Cardiac fibroblast (primary cell): ENCODE measurements at regions not wholly inside any gene's neighbourhood (a gene's known extent, or its start where the extent isn't known, plus 50 kb on each side); places are given as distances from the start of the nearest gene placed in this dataset.
A peak's percentile ranks its signal among the peaks of the same experiment; 100 is the strongest.

Experiments
- DNase-seq, 2 donors: peaks; one replicate each; pipeline versions ENCODE4 v3.0.0 to v3.0.0-alpha.2; 2010; ENCODE audit warnings: low read depth in 2 of 2
- H3K4me3 ChIP-seq, 2 donors: replicated peaks in 1 of 2; 1 replicate in 1 of 2; 2 replicates in 1 of 2; pipeline ENCODE4 v1.5.1; 2011; ENCODE audit warnings: low read depth in 2 of 2, low read length in 2 of 2, mild to moderate bottlenecking in 2 of 2, moderate library complexity in 1 of 2
- TF ChIP-seq, protein P1 (sequence below): IDR thresholded peaks from one replicate; pipeline ENCODE4 v1.5.1; 2011; ENCODE audit warnings: low read depth, mild to moderate bottlenecking, low read length, inconsistent platforms

DNA sequence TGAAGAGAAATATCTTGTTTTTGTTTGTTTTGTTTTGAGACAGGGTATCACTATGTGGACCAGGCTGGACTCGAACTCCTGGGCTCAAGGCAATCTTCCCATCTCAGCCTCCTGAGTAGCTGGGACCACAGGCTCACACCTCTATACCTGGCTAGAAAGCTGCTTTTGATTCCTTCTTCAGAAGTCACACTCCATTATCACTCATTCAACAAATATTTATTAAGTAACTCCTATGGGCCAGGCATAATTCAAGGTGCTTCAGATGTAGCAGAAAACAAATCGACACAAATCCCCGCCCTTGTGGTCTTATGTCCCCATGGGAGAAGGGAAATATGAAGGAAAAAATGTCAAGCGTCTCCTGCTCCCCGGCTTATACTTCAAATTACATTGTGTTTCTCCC is 72.6 kb upstream of the DHX15 start:
- no peak for DNase-seq
- no peak overlapping the region for H3K4me3 ChIP-seq
- TF ChIP-seq, protein P1, sequence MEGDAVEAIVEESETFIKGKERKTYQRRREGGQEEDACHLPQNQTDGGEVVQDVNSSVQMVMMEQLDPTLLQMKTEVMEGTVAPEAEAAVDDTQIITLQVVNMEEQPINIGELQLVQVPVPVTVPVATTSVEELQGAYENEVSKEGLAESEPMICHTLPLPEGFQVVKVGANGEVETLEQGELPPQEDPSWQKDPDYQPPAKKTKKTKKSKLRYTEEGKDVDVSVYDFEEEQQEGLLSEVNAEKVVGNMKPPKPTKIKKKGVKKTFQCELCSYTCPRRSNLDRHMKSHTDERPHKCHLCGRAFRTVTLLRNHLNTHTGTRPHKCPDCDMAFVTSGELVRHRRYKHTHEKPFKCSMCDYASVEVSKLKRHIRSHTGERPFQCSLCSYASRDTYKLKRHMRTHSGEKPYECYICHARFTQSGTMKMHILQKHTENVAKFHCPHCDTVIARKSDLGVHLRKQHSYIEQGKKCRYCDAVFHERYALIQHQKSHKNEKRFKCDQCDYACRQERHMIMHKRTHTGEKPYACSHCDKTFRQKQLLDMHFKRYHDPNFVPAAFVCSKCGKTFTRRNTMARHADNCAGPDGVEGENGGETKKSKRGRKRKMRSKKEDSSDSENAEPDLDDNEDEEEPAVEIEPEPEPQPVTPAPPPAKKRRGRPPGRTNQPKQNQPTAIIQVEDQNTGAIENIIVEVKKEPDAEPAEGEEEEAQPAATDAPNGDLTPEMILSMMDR = no peak

DNA sequence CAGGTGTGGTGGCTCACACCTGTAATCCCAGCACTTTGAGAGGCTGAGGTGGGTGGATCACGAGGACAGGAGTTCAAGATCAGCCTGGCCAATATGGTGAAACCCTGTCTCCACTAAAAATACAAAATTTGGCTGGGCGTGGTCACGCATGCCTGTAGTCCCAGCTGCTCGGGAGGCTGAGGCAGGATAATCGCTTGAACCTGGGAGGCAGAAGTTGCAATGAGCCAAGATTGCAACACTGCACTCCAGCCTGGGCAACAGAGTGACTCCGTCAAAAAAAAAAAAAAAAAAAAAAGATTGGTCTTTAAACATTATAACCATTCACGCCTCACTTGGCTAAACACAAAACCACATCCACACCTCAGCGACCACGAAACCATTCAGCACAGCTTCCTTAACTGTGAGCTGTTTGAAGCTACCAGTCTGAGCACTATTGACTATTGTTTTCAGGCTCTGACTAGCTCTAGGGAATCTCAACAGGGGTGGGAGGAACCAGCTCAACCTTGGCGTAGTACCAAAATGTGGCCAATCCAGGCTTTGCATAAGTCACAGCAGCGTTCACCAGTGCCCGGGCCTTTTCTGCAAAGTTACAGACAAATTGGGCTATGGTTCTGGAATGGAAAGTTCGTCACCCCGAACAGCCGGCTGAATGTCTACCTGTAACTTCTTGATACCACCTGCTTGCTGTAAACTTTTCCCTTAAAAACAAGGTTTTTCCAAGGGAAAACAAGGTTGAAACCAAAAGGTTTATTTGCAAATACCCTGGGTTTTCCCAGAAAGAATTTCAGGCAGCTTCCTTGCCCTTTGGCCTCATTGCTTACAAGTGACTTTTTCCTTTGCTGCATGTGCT is 73.6 kb upstream of the DHX15 start:
- TF ChIP-seq, protein P1 = no peak
- H3K4me3 ChIP-seq = no peak overlapping the region
- DNase-seq = peak; percentile 86 to 88

DNA sequence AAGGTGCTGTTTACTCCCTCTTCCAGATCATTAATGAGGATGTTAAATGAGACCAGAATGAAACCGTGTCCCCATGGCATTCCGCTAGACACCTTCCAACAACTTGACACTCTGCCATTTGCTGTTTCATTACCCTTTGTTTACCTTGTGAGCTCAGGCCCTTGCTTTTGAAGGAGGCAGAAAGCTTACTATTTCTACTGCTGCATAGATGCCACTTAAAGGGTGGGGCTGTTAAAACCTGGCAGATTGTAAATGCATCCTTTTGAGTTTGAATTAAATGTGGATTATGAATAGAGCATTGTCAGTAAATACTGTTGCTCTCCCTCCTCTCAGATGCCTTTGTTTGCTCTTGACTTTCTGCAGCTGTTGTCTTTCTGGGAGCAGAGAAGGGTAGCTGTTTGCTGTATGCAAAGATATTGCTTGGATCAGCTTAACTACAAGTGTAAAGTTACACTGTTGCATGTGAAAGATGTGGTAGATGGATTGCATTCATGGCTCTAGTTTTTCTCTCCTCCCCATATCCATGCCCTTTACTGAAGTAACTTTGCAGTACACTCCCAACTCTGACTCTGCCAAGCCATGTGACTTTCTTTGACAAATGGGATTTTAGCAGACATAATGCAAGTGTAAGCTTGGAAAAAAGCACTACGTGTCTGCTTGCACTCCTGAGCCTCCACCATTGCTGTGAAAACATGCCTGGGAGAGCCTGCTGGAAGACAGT is 75.0 kb upstream of the DHX15 start:
- TF ChIP-seq, protein P1 = no peak
- no peak overlapping the region for H3K4me3 ChIP-seq
- DNase-seq = peak in 1 of 2 donors; percentile 34

DNA sequence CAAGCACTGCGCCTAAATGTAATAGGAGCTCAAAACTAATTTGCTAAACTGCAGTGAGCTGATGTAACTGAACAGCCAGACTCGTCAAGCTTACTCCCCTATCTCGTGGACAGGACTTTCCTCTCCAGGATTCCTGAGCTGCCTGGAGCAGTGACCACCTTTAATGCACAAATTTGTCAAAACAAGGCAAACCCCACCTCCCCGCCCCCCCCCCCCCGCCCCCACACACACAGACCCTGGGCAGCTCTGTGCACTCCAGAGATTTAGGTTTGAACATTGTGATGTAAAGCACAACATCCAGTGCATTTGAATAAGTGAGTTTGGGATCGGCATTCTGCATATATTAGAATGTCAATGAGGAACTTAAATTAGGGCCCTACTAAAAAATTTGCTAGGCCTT is 77.7 kb upstream of the DHX15 start:
- TF ChIP-seq, protein P1 = no peak
- no peak overlapping the region for H3K4me3 ChIP-seq
- no peak for DNase-seq

- TF ChIP-seq, protein P1 = no peak
- no peak overlapping the region for H3K4me3 ChIP-seq
- DNase-seq = no peak
Measured at GRCh38 chr4:24662542-24662941, 78.2 kb upstream of the DHX15 start.

DNA sequence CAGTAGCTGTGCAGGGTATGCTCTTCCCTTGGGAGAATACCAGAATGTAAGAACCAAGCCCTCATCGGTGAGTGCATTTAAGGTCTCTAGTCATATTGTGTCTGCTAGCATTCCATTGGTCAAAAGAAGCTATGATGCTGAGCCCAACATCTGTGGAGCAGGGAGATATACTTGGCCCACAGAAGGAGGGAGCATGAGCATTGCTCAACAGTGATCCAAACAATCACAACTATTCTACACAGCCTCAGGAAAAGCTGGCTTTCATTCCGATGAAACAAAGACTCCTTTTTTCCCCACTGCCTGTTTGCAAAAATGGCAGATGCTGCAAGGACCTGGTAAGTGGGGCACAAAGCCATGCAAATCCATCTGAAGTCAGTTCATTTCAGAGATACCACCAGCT is 80.6 kb upstream of the DHX15 start:
- no peak overlapping the region for H3K4me3 ChIP-seq
- DNase-seq = peak; percentile 37 to 86
- TF ChIP-seq, protein P1 = no peak
